Activated T-cell treated with anti-CD3 and anti-CD28 coated beads for 24 hours (primary cell): ENCODE measurements at regions not wholly inside any gene's neighbourhood (a gene's known extent, or its start where the extent isn't known, plus 50 kb on each side); places are given as distances from the start of the nearest gene placed in this dataset.

ENCODE experiments used
- DNase-seq: peaks from one replicate; pipeline ENCODE4 v3.0.0-alpha.2; 2020; ENCODE audit warnings: low read depth

DNA sequence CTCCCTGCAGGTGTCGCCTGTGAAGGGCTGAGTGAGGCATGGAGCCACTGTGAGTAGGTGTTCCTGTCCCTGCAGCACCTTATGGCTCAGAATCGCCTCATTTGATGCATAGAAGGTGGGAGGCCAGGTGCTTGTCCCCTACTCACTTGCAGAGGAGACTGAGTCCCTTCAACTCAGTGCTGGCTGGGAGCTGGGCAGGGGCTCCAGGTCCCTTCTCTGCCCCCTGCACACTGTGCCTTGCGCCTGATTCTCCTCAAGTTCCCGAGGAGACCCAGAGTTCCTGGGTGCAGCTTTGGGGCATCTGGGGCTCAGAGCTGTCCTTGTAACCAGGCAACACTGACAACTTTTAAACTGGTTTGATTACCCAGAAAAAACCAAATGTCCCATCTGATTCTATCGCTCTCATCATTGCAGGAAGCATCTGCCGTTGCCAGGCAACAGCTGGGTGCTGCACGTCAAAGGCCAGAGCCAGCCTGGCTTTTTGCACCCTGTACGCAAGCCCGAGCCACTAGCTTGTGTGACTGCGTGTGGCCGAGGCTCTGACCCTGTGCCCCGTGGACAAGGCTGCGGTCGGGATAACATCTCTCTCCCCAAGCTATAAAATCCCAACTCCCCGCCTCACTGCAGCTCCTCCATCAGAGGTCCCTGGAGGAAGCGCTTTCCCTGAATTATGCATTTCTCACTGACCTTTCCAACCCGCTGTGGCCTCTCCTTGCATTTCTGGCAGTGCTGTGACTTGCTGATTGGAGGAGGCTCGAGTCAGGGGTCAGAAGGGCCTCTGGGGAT is 130.8 kb upstream of the HDAC4 start:
- DNase-seq = no peak

DNA sequence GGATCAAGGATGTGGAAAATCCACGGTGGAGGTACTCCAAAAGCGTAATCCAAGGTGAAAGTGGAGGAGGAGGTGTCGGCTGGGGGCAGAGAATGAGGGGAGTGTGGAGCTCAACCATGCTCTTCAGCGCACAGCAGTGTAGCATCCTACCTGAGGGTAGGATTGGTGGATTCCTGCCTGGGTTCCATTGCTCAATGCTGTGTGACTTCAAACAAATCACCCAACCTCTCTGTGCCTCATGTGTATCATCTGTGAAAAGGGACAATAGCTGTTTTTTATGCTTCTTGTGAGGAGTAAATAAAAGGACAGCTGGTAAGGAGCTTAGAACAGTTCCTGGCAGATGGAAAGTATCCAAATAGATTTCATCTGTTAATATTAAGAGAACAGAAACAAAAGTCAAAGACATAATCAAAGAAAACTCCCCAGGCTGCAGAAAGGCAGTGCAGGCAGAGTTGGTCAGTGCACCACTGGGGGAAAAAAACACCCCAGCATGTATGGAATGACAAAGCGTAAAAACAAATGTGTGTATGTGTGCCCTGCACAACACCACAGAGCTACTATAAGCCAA is 130.0 kb upstream of the HDAC4 start:
- no peak for DNase-seq

DNA sequence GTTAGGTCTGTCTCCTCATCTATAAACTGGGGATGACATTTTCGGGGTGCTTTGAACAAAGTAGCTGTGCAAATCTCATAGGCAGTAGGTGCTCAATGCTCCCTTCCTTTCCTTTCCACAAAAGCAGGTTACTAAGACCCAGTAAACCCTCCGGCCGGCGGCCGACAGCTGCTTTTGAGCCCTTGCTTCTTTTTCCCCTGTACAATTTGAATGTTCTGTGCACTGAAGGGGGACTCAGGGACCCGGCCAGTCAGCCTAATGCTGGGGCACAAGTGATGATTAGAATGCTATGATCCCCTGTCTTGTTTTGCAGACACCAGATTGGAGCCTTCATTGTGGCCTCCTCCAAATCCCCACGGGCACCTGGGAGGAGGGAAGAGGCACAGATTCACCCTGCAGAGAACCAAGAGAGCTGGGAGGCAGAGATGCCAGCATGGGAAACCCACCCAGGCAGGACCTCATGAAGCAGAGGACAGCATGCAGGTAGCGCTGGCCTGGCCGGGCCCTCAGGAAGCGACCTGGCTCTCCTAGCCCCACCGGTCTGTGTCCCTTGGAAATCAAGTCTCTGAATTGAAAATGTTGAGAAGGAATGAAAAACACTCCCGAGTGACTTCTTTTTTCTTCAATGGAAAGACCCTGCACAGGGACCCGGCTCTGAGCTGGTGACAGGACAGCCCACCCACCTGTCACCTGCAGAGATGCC is 128.6 kb upstream of the HDAC4 start:
- no peak for DNase-seq

DNA sequence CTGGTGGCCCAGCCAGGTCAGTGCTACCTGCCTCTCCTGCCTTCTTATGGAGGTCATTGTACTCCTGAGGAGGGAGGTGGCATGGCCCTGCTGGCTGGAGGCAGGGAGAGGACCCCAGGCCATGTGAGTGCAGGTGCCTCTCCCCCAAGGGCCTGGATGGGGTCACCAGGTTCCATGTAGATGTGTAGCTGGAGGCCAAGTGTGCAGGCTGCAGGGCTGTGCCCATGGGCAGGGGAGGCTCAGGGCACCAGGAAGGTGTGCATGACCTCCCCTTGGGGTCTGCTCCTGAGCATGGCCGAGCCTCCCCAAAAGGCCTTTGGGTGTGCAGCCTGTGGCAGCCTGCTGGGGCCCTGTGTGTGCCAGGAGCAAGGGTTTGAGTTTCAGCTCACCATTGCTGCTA is 128.1 kb upstream of the HDAC4 start:
- DNase-seq = no peak

DNA sequence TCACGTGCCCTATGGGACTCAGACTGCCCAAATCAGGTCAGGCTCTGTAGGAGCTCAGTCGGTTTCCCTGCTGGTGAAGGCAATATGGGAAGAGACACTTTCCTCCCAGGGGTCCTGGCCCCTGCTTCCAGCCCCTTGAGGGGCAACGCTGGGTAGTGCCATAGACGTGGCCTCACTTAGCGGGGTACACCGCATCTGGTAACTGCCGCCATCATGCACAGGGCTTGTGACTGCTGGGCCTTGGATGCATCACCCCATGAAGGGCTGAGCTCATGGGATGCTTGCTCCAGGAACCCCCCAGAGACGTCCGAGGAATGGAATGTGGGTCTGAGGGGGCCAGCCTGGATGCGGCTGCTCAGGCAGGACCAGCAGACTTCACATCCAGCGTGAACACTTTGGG is 127.3 kb upstream of the HDAC4 start:
- DNase-seq = no peak

DNA sequence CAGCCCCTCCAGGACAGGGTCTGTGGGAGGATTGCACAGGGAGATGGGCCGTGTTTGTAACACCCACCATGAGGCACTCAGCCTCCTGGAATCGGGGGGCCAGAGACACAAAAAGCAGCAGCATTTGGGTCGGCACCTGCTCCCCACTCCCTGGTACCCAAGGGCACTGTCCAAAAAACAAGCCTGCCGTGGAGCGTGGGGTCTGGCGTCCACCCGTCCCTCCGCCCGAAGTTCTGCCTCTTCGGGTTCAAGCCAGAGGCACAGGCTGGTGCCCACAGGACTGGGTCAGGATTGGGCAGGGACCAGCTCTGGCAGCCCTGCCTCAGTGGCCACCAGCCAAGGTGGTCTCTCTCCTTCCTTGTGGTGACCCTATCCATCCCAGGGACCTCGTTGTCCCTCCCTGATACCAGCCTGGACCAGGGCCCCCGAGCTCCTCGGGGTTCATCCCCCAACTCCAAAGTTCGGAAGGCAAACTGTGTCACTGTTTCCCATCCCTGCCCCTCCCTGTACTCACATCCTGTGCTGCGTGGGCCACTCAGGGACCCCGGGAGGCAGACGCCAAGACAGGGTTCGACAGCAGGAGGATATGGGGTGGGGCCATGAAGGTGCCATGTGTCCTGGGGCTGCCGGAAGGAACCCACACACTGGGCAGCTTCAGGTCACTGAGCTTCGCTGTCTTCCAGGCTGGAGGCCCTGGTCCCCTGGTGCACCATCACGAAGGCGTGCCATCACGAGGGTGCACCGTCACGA is 126.0 kb upstream of the HDAC4 start:
- no peak for DNase-seq

DNA sequence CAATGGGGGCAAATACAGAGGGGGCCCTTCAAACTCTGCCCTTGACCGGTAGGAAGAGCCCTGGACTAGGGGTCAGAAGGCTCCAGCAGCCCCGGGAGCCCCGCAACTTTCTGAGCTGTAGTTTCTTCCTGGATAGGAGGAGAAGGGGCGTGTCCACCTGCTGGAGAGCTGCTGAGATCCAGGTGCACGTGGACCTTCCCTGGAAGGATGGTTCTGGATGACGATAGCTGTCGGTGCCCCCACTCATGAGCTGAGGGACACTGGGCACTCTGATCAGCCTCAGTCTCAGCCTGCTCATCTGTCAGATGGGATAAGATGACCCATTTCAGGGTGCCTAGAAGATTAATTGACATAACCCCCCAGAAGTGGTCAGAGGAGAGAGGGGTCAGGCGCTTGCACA is 125.2 kb upstream of the HDAC4 start:
- DNase-seq = no peak

DNA sequence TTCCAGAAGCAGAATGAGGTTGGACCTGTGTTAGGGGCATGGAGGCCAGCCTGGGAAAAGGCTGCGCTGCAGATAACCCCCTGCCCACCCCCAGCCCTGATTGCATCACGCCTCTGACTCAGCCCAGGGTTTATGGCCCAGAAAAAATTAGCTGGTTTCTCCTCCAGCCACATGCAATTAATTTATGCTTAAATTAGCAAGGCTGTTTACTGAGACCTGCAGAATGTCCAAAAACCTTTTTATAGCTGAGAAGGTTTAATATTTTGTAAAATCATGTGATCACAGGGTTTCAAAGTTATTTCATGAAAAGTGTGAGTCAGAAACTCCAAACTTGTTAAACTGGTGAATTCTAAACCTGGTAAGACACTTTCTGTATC is 123.1 kb upstream of the HDAC4 start:
- no peak for DNase-seq

DNA sequence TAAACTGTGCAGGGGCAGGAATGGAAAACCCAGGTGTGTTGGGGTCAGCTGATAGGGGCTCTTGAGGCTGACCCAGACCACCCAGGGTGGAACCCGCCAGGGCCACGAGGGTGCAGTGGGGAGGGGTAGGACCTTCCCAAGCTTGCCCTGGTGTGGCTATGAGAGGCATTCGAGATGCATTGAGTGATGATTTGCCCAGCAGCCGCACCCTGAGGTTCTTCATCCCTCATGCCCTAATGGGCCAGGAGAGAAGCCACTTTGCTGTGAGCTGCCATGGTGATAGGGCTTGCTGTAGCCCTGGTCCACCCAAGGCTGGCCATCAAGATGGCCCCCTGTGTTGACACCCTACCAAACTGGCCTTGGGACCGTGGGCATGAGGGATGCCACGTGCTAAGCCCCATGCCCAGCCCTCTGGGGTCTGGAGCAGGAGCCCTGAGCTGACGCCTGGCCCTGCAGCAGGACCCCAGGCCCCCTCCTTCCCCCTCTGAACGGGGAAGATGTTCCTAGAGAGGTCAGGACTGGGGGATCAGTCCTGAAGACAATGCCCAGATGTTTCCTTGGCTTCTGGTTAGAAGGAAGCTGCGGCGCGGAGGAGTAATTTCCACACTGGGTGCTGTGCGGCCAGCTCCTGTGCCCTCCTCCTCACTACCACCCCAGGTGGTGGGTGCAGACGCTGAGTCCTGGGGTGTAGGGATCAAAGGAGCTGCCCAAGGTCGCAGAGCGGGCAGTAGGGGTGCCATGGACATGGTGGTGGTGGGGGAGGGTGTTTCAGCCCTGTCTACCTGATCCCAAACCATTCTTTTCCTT is 122.5 kb upstream of the HDAC4 start:
- DNase-seq = no peak

DNA sequence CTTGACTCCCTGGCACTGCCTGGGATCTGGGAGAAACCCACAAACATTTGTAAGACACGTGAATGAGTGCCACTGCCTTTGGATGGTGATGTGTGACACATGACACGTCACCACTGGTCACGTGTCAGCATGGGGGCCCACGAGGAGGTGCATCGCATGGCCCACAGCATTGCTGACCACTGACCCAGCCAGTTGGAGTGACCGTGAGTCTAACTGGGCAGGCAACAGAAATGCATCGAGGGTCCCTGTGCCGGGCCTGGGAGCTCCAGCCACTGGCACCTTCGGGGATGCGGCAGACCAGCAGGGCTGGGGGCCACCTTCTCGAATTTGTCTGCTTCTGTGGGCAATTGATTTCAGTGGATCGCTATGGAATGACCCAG is 121.9 kb upstream of the HDAC4 start:
- no peak for DNase-seq

DNA sequence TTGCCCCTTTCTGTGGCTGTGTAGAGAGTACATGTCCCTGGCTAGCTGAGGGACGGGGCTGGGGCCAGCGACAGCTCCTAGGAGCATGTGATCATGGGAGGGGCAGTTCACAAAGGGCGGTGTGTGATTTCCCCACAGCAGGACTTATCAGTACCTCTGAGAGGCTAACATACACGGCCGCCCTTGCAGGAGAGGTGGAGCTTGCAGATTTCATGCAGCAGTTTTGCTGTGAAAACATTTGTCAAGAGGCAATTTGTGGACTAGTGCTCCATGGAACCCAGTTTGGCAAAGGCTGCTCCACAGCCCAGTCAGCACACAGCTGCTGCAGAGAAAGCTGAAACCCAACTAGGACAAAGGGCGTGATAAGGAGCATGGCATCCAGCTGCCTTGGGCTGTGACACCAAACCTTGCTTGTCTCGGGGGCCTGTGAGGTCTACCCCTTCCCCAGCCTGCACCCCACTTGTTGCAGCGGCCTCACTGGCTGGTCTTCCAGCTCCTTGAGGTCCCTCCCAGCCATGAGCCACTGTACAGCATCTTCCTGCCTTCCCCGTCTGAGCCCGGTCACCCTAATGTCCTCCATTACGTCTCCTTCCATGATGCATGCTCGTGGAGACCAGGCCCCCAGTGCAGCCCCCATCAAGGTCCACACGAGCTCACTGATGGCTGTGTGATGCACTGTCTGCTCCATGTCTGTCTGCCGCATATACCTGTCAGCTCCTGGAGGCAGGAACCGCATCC is 121.4 kb upstream of the HDAC4 start:
- no peak for DNase-seq

DNA sequence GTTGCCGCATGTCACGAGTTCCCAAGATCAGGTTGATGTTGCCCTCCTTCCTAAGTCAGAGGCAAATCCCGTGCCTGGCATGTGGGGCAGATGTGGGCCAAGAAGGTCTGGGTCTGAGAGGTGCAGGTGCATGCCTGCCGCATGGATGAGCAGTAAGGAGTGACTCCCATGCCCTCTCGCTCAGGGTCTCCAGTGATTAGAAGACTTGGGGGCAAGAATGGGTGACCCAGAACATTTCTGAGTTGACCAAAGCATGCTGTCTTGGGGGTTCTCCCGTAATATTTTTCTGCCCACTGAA is 120.6 kb upstream of the HDAC4 start:
- DNase-seq = no peak

DNA sequence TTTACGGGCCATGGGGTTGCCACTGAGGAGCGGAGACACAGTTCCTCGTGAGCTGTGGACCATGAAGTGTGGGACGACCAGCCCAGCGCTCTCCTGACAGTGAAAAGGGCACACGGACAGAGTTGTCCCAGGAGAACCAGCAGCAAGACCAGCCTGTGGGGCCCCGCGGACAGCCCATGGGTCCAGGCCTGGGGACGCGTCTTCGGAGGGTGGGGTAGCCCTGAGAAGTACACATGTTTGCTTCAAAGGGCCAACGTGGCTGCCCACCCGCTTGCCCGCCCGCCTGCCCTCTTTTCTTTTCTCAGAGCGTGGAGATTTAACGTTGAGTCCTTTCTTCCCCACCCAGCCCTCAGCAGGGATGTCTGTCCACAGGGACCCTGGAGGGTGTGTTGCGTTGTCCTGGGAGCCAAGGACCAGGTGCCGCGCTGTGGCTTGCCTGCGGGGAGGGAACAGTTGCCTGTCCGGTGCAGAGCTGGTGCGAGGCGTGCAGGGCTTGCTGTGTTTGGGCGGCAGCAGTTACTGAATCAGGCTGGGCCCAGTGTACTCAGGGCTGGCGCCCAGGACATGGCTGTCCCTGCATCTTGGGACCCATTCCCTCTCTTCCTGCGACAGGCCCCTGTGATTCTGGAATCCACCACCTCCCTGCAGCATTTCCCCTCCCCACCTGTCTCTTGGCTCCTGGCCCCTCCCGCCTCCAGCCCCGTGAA is 120.1 kb upstream of the HDAC4 start:
- DNase-seq = no peak

DNA sequence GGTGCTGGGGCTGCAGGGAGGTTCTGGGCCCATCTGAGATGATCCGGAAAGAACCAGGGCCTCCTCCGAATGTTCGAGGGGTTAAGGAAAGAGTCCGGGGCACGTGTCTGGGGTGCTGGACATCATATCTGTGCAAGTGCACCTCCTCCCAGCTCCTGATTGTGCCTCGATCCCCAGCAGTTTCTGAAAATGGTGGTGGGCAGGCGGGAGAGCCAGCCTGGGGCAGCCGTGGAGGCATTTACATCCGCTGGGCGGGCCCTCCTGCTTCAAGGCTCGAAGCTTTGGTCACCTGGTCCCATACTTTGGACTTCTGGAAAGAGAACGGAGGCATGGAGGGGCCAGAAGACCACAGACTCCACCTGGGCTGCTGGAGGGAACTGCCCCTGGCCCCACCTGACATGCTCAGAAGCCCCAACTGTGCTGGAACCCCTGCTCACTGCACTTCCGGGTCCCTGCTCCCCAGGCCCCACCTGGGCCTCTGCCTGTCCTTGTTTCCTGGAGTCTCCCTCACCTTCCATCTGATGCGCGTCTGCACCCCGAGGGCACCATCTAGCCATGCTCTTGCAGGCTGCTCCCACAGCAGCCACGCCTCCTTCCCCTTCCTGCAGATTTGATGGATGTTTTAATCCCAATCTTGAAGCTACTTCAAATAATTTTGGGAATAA is 119.2 kb upstream of the HDAC4 start:
- no peak for DNase-seq

DNA sequence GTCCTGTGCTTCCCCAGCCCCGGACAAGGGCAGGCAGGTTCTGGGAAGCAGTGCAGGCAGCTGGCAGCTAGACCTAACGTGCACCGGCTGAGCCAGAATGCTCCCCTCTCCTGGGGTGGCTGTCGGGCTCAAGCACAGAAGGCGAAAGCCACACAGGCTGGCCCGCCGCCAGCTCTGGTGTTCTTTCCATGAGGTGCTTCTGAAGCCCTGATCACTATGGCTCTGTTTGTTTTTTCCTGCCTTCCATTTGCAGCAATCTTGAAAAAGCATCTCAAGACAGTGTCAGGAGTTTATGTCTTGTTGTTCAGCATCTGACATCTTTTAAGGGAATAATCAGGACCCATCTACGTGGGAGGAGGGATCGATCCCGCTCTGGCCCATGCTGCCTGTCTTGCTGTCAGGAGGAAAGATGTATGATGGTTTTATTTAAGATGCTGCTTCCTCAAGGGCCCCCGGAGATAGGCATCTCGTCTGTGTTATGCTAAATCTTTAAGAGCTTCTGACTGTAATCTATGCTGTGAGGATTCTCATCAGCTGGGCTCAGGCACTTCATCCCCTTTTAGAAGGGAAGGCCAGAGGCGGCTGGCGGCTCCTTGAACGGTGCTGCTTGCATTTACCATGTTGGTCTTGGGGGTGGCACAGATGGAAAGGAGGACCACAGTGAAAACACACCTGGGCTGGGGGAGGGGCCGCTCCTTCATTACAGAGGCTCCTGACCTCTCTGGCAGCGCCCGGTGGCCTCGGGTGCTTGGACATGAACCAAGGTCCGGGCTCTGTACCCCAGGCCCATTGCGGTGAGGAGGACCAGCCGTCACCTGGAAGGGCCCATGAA is 118.5 kb upstream of the HDAC4 start:
- DNase-seq = no peak

DNA sequence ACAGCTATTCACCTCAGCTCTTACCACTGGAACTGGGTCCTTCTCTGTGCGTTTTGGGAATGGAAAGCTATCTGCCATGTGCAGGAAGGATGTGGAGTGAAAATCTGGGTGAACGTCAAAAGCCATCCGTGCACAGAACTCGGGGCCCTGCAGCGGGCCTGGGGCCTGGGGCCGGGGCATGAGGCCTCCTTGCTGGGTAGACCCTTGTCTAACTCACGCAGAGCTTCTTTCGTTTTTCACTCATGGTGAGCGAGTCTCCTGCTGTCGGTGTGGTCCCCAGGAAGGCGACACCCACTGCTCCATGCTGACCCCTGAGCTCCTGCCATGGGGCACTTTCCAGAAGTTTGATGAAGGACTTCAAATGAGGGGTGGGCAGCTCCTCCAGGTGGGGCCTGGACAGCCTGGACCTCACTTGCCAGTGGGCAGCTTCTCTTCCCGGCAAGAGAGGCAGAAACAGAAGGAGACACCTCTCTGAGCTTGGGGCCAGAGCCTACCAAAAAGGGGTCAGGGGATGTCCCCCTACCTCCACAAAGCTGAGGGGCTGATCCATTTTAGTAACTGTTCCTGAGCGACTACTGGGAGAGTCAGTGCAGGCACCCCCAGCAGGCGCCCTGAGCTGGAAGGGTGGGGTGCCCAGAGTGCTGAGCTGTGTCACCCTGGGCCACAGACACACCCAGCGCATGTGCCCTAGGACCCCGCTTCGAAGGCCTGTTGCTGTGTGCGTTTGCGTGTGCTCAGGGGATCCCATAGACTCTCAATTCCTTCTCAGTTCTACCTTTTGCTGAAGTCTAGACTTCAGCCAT is 117.7 kb upstream of the HDAC4 start:
- DNase-seq = no peak

DNA sequence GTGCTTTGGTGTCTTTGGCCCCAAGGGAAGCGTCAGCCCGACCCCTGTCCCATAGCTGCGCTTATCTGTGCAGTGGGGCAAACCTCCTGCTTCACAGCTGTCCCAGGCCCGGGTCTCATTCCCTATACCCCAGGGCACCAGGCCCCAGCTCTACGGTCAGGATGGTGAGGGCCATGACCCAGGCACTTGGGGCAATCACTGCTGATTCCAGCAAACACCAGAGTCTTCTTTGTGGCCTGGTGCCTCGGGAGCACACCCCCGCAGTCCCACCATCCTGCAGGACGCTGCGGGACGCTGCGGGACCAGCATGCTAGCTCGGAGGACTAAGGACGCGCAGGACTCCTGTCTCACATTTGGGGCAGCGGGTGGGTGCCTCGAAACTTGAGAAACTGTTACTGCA is 116.9 kb upstream of the HDAC4 start:
- DNase-seq = no peak

DNA sequence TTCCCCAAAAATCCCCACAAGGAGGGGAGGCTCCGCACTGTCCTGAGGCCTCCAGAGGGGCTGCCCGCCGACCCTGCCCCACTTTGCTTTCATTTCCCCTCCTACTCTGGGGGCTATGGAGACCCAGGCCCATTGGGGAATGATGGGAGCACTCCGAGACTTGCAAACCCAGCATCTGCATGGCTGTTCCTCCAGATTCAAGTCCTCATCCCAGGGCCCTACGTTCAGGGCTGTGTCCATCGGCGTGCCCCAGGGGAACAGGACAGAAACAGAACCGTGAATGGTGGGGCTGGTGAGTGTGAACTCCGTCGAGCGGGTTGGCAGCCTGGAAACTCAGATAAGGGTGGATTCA is 116.1 kb upstream of the HDAC4 start:
- DNase-seq = no peak
